NOMO-1 treated with DMSO at 0.1 percent for 48 hours (cell line): ENCODE measurements at regions not wholly inside any gene's neighbourhood (a gene's known extent, or its start where the extent isn't known, plus 50 kb on each side); places are given as distances from the start of the nearest gene placed in this dataset.
"Not testable (repeated sequence)": the region's sequence is repeated elsewhere in the genome, so short reads cannot be mapped to it uniquely, and the experiment has no call there.

Source experiments
- DNase-seq: peaks from one replicate; lab custom pipeline; 2025; ENCODE audit not compliant: unreplicated experiment; lab: John Stamatoyannopoulos, UW

DNA sequence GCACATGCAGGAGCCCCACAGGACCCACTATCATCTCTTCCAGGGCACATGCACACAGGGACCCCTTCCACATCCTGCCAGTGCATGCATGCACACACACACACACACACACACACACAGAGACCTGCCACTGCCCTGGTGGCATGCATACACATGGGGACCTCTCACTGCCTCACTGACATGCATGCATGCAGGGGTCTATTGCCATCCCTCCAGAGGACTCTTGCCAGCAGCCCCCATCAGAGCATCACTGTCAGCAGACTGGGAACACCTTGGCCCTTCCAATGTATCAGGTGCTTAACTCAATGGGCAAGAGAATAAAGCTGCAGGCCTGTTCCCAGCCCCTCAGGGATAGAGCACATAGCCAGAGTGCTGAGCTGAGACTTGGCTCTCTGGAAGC is 433.6 kb upstream of the PPP1R2C start:
- no peak for DNase-seq

DNA sequence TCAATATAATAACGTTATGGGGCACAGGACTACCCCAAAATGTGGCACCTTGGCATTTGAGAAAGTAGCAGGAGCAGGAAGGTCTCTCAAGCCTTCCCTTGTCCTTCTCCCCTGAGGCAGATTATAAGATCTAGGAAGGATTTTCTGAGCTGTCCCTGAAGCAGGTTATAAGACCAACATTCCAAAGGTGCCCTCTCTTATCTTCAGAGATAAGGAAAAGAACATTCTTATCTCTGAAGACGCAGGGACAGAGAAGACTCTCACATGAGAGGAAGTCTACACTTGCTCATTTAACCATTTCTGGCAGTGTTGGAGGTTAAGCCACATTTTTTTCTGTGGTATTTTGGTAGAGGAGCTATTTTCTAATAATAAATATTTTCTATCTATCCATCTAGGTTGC is 437.9 kb upstream of the MAOA start:
- DNase-seq: no peak

DNA sequence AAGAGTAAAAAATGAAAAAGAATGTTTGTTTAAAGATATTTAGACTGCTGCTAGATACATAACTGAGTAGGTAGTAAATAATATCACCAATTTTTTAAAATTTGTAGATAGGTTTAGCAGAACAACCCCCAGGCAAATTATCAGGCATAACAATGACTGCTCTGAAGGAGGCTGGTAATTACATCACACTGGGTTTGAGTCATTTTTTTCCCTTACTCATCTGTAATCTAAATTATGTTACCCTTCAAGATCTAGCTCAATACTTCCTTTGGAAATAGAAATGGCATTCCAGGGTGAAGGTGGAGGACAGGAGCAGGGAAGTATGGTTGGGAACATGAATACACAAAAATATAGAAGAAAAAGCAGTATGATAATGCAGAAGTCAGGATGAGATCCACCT is 431.6 kb upstream of the MAOA start:
- DNase-seq: no peak

DNA sequence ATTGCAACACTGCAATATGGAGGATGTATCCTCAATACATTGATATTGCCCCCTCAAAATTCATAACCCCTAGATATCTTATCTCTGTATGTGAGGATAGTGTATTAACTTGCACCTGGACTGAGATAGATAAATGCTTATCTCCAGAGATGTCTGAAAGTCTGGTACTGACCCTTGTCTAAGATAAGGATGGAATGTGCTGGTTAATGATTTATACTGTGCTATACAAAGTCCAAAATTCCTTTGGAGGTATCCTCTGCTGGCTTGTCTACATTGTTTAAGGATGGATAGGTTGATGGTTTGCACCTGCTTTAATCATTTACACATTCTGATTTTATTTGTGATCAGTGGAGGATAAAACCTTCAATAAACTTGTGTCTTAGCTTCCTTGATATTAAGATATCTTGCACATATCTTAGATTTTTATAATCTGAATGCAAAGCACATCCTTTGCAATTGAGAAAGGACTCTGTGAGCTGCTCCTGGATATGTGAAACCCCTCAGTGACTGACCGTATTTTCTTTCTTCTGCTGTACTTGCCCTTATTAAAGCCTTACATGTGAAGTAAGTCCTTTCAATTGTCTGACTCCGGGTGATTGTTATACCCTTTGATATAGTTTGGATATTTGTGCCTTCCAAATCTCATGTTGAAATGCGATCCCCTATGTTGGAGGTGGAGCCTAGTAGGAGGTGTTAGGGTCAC is 430.3 kb upstream of the MAOA start:
- no peak for DNase-seq

DNA sequence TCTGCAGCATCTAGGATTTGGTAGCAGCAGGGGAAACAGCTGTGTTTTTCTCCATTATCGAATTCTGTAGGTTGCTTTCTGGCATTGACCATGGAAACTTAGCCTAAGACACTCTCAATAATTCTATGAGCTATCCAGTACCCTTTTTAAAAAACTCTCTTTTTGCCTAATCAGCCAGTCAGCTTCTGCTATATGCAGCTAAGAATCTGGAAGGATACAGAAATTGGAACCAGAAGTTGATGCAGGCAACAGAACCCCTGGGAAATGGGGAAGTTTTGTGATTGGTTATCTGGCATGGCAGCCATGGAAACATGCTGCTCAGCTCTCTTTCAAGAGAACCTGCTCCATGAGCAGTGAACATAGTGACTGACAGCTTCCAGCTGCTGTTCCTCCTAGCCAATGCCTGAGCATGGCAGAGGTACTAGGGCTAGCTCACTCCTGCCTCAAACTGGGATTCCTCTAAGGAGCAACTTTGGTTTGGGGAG is 417.6 kb upstream of the MAOA start:
- no peak for DNase-seq

DNA sequence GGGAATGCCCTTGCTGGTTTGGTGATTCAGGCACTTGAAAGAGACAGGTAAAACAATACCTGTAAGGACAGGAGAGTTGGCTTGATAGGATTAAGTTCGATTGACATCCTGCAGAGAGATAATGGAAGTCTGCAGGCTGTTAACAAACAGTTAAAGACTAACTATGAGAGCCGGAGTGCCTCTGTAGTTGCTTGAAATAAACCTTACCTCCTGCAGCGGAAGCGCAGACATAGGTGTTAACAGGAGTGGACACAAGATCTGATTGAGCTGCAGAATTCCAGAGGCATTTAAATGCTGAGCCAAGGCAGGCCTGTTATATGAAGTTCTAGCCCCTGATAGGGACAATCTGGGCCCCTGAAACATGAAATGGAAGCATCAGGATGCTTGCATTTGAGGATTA is 416.7 kb upstream of the MAOA start:
- DNase-seq: no peak

DNA sequence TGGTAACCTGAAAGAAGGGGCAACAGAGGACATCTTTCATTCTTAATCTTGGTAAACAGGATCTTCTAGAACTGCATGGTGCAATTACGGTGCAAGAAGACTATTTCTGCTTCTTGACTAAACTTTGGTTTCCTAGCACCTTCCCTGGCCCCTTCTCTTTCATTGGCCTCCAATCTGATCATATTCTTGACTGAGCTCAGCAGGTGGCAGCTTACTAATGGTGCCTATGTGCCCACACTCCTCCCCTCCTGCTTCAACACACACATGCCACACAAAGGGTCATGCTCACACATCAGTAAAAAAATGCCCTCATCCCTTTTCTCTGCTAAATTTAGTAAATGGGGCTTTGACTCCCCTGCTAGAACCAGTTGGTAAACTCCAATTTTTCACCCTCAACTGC is 400.5 kb upstream of the MAOA start:
- DNase-seq: no peak

DNA sequence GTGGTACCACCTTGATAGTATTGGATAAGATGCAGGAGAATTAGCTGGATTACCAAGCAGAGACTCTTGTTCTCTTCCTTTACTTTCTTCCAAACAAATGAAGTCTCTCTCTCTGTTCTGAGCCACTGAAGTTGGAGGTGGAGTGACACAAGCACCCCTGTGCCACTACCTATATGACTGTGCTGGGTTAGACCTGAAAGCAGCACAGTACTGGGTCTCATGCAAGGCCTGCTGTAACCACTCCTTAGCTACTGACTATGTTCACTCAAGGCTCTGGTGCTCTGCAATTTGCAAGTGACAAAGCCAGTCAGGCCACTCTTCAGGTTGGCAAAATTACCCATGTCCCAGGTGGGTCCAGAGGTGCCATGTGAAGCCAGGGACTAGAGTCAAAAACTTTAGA is 389.6 kb upstream of the MAOA start:
- no peak for DNase-seq

DNA sequence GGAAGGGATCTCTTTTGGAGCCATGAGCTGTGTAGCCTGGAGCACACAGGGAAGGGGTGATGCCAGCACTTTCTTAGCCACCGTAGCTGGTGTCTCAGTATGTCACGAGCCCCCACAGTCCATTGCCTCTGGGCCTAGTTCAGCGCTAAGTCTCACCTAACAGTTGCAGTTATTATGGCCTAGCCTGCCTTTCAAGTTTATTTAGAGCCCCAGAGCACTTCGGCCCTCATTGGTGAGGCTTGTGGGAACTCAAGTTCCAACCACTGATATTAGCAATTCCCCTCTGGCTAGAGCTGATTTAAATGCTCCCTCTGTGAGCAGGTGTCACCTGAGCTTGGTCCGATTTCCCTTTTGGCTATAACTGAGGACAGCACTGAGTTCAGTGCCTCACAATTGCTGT is 388.4 kb upstream of the MAOA start:
- no peak for DNase-seq

DNA sequence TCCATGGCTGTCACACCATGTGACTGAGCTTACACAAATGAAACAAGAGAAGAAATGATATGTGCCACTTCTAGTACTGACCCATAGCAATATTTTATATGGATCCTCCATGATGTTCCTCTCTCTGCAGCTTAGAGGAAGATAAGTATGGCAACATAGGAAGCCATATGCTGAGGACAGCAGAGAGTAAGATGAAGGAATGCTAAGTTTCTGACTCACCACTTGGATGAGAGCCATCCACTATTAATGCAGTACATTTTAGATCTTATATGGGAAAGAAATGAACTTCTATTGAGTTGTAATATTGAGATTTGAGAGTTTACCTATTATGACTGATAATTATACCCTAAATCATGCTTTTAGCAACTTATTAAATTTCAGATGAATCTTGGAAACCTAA is 386.9 kb upstream of the MAOA start:
- DNase-seq: no peak

DNA sequence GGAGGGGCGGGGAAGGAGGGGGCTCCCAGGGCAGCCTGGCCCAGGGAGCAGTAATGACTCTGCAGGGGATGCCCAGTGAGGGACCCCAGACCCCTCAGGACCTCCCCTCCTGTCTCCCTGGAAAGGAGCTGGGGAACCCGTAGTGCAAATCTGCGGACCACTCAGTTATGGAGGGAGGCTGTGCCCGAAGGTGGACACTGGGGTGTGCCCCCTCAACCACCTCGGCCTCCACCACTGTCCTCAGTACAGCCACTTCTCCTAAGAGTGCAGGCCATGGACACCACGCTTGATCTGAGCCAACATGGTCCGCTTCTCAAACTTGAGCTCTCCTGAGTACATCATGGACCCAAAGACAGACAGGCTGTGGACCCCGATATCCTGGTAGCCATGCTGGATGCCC is 378.2 kb upstream of the MAOA start:
- no peak for DNase-seq

DNA sequence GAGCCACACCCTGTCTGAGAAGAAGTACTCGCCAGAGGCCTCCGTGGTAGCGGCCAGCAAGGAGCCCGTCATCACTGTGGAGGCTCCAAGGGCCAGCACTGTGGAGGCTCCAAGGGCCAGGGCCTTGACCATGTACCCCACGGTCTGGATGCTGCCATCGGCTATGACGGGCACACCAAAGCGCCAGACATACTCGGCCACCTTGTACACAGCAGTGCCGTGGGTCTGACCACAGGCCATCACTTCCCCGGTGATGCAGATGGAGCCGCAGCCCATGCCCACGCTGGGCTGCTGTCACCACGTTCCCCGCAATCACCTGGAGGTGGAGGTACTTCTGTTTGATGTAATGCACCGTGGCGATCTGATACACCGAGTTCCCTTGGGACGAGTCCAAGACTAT is 377.7 kb upstream of the MAOA start:
- no peak for DNase-seq

DNA sequence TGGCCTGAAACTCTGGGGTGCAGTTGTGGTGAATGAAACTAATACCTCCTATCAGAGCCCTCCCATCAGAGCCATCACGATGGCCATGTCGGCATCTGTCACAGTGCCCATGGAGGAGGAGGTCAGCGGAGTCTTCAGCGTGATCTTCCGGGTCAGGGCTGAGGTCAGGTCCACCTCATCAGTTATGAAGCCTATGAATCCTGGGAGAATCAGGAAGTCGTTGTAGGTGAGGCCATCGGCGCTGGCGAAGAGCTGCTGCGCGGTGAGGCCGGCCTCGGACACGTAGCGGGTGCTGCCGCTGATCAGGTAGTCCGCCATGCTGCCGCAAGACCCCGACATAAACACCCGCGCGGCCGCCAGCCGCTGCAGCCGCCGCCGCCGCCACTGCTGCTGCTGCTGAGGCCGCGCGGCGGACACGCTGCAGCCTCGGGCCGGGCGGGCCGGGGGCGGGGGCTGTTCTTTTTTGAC is 376.7 kb upstream of the MAOA start:
- DNase-seq: no peak

DNA sequence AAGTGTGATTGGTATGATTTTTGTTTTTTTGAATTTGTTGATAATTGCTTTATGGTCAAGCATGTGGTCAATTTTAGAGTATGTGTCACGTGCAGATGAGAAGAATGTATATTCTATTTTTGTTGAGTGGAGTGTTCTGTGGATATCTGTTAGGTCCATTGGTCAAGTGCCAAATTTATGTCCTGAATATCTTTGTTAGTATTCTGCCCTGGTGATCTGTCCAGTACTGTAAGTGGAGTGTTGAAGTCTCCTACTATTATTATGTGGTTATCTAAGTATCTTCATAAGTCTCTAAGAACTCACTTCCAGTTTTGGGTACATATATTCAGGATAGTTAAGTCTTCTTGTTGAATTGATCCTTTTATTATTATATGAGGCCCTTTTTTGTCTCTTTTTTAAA is 372.9 kb upstream of the MAOA start:
- no peak for DNase-seq

DNA sequence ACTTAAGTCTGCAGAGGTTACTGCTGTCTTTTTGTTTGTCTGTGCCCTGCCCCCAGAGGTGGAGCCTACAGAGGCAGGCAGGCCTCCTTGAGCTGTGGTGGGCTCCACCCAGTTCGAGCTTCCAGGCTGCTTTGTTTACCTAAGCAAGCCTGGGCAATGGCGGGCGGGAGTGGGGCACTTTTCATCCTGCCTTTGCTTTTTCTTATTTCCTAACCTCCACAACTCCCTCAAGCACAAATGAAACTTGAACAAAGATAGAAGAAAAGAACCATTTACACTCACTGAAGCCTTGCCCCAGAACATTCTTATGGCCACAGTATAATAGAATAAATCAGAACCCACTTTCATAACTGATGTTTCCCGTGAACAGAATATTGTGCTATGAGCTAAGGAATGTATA is 344.5 kb upstream of the MAOA start:
- DNase-seq: not testable (repeated sequence)

DNA sequence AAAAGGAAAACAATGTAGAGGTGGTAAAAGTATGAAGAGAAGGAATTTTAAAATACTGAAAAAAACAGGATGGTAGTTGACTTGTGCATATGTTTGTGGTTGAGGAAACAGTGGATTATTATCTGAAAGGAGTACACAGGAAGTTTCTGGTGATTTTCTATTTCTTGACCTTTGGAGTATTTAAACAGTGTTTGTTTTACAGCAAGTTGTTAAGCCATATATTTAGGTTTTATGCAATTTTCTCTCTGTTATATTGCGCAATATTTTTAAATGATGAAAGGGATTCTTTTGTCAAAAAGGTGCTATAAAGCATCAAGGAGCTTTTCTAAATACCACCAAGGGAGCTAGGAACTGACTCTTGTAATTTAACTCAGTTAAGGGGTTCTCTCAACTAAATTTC is 343.1 kb upstream of the MAOA start:
- DNase-seq: no peak

DNA sequence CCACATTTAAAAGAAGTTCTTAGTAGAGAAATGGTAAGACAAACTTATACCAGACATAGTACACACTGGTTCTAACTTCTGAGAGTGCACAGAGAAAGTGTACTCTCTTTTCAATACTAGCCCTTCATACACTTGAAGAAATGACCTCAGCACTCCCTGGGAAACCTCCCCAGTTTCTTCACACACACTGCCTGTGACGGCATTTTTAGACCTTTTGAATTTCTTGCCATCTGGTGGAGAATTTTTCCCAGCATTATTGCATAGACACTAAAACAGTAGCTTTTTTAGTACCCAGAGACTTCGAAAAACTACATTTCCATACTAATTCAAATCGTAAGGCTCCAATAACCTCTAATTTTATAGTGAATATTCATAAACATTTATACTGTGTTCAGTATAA is 341.6 kb upstream of the MAOA start:
- no peak for DNase-seq

DNA sequence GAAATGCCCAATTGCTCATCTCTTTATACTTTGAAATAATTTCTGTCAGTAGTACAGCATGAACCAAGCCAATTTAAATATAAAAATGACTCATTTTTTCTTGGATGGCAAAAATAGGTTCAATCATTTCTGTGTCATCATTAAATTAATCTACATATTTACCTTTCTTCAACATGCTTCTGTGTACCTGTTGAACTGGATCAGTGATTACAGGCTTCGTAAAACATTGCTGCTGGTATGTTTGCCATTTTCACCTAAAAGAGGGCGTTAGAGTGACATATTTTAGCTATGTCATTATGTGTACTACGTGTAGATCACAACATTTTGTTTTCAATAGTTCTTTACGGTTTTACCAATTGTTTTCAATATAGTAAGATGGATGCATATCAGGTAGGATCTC is 340.5 kb upstream of the MAOA start:
- no peak for DNase-seq

DNA sequence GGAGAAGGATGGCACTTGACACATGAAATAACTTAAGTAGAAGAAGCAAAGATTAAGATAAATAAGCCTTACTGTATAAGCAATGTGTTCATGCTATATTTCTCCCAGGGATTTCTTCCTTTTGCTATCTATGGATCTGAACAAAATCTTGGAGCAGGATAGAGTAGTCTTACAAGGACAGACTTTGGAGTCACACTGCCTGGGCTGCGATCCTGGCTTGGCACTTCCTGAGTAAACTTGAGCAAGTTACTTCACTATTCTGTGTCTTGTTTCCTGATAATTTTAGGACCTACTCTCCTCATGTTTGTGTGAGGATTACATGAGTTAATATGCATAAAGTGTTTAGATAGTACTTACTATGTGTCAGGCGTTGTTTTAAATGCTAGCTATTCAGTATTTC is 340.0 kb upstream of the MAOA start:
- DNase-seq: no peak

DNA sequence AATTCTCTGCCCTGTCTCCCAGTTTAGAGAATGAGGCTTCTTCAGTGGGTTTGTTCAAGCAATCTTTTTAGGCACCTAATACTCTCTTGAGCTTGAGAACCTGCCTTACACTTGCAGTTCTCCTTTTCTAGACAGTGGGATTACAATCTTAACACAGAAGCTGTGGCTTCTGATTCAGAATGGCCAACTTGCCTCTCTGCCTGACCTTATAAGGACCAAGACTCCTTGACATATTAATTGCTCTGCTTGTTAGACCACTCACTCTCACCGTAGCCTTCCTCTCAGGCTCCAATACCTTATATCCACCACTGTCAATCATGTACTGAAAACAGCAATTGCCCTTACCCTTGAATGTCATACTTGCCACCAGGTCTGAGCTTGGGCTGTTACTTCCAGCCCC is 338.7 kb upstream of the MAOA start:
- no peak for DNase-seq

DNA sequence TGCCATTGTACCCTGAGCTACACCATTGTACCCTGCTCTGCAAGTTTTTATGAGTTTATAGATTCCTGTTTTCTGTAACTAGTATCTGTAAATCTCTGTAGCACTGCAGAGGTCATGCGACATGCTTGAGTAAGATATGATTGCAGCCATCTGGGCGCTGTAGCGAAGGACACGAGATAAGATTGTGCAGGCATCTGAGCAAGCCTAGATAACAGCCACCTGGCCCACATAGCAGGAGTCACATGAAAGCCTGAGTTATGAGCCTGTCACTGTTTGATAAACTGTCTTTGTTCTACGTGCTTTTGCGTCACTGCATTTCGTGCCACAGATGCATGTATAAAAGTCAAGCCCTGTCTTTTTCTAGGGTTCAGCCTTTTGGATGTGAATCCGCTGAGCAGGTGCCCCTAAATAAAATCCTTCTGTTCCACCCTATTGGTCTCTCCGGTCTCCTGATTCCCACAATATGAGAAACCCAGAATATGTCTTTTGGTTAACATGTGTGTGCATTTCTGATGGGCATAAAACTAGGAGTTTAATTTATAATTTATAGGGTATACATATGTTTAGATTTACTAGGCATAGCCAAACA is 327.6 kb upstream of the MAOA start:
- DNase-seq: no peak

DNA sequence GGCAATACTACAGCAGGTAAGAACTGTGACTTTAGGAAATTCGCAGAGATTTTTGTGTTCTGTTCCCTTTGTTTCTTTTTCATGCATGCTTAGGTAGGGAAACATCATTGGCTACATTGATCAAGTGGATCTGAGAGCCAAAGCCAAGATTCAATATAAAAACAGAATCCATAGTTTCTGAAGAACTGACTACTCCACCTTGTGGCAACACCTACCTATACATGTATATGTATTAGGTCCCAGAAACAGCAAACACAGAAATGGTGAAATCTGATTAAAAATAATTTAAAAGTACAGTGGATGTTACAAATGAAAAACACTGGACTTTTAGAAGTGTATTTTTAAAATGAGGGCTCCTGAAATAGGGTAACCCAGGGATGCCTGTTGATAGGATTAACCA is 322.6 kb upstream of the MAOA start:
- DNase-seq: no peak

DNA sequence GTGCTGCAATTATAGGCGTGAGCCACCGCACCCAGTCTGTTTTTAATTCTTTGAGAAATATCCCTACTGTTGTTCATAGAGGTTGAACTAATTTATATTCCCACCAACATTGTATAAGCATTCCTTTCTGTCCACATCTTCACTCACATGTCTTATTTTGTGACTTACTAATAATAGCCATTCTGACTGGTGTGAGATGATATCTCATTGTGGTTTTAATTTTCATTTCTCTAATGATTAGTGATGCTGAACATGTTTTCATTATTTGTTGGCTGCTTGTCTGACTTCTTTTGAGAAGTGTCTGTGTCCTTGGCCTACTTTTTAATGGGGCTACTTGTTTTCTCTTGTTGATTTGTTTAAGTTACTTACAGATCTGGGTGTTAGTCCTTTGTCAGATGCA is 310.9 kb upstream of the MAOA start:
- DNase-seq: no peak
